SJCRH30 (cell line): ENCODE measurements at regions not wholly inside any gene's neighbourhood (a gene's known extent, or its start where the extent isn't known, plus 50 kb on each side); places are given as distances from the start of the nearest gene placed in this dataset.

Experiments used
- DNase-seq, 2 experiments: peaks; one replicate each; pipeline ENCODE4 v3.0.0-alpha.2; 2015 to 2020
- H3K27ac ChIP-seq: fragments of 250-450 bp; sonication (Bioruptor Pico); 2 replicates; pipeline ENCODE4 v1.5.1; 2020; ENCODE audit warnings: mild to moderate bottlenecking, moderate library complexity
- H3K27me3 ChIP-seq: fragments of 250-450 bp; sonication (Bioruptor Pico); 2 replicates; pipeline ENCODE4 v1.5.1; 2020; ENCODE audit warnings: mild to moderate bottlenecking, moderate library complexity
- H3K36me3 ChIP-seq: fragments of 250-450 bp; sonication (Bioruptor Pico); 2 replicates; pipeline ENCODE4 v1.5.1; 2020; ENCODE audit warnings: mild to moderate bottlenecking, moderate library complexity
- H3K4me1 ChIP-seq: fragments of 250-450 bp; sonication (Bioruptor Pico); 2 replicates; pipeline ENCODE4 v1.5.1; 2020; ENCODE audit warnings: mild to moderate bottlenecking, moderate library complexity
- H3K4me3 ChIP-seq: fragments of 250-450 bp; sonication (Bioruptor Pico); 2 replicates; pipeline ENCODE4 v1.5.1; 2020; ENCODE audit warnings: mild to moderate bottlenecking, moderate library complexity
- H3K9me3 ChIP-seq: fragments of 250-450 bp; sonication (Bioruptor Pico); replicated peaks from 2 replicates; pipeline ENCODE4 v1.5.1; 2020; ENCODE audit warnings: mild to moderate bottlenecking, moderate library complexity

DNA sequence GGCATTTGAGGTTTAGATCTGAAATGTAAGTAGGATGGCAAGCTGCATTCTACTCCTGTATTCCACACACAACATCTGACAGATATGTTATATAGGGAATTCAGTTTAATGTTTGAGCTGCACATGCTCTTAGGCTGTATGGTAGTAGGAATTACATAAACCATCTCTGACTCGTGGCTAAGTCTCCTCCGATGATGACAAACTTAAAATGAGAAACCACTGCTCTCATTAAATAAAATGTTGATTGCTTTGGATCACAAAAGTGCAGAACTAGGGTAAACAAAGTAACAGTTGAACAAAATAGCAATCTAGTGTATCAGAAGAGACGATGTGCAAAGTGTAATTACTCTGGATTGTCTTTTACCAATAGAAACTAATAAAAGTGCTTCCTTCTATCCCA is 50.1 kb upstream of the WDR75 start:
- H3K36me3 ChIP-seq: no peaks in the 10 kb centered on the region
- H3K27ac ChIP-seq: no peak overlapping the region
- no peak overlapping the region for H3K4me3 ChIP-seq
- peaks cover 23% of the 10 kb centered on the region for H3K4me1 ChIP-seq
- peaks cover 4% of the 10 kb centered on the region; the same call in 1 of the 2 replicates for H3K9me3 ChIP-seq
- no peak for DNase-seq
- no peaks in the 10 kb centered on the region for H3K27me3 ChIP-seq
